SKM-1 (cell line): ENCODE measurements at regions not wholly inside any gene's neighbourhood (a gene's known extent, or its start where the extent isn't known, plus 50 kb on each side); places are given as distances from the start of the nearest gene placed in this dataset.
"Not testable (repeated sequence)": the region's sequence is repeated elsewhere in the genome, so short reads cannot be mapped to it uniquely, and the experiment has no call there.

Source experiments
- DNase-seq: peaks from one replicate; lab custom pipeline; 2025; ENCODE audit not compliant: unreplicated experiment; lab: John Stamatoyannopoulos, UW

DNA sequence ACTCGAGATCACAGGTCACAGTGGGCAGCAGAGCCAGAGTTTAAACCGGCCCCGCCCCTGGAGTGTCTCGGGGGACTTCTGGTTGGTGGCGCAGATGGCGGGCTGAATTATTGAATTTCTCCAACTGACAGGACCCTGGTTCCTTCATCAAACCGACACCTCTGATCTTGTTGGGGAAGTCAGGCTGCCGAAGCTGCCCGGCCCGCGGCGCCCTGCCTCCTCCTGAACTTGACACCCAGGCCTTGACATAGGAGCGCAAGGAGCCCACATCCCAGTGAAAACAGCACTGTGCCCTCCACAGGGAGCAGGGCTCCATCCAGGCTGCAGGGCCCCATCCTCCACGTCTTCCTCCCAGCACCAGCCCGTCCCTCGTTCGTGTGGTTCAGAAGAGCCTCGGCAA, 105.2 kb downstream of the OLFM1 start:
- DNase-seq: no peak

DNA sequence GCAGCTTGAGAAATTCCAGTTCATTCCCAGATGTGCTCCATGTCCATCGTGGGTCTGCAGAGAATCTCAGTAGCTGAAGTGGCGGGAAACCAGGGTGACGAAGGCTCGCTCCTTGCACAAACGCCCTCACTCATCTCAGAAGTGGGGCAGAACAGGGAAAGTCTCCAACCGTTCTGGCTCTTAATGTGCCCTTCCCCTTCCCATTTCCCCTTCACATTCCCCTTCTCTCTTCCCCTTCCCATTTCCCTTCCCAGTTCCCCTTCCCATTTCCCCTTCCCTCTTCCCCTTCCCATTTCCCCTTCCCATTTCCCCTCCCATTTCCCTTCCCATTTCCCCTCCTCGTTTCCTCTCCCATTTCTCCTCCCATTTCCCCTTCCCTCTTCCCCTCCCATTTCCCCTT, 108.5 kb downstream of the OLFM1 start:
- not testable (repeated sequence) for DNase-seq

DNA sequence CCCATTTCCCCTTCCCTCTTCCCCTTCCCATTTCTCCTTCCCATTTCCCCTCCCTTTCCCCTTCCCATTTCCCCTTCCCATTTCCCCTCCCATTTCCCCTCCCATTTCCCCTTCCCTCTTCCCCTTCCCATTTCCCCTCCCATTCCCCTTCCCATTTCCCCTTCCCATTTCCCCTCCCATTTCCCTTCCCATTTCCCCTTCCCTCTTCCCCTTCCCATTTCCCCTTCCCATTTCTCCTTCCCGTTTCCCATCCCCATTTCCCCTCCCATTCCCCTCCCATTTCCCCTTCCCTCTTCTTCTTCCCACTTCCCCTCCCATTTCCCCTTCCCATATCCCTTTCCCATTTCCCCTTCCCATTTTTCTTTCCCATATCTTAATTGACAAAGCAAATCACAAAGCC, 109.0 kb downstream of the OLFM1 start:
- no peak for DNase-seq

DNA sequence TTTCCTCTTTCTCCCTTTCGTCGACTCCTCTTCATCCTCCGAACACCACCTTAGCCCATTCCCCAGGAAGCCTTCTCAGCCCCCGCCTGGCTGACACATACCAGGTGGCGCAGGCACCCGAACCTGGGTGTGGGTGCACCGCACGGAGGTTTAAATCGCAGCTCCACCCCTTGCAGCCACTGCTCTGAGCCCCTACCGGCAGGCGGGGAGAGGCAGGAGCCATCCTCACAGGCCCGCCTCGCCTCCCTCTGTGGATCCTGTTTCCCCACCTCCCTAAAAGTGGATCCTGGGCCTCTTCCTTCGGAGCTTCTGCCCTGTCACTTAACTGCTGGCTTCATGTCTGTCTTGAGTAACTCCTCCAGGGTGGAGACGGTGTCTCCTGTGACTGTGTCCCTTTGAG, 110.7 kb downstream of the OLFM1 start:
- DNase-seq: no peak

DNA sequence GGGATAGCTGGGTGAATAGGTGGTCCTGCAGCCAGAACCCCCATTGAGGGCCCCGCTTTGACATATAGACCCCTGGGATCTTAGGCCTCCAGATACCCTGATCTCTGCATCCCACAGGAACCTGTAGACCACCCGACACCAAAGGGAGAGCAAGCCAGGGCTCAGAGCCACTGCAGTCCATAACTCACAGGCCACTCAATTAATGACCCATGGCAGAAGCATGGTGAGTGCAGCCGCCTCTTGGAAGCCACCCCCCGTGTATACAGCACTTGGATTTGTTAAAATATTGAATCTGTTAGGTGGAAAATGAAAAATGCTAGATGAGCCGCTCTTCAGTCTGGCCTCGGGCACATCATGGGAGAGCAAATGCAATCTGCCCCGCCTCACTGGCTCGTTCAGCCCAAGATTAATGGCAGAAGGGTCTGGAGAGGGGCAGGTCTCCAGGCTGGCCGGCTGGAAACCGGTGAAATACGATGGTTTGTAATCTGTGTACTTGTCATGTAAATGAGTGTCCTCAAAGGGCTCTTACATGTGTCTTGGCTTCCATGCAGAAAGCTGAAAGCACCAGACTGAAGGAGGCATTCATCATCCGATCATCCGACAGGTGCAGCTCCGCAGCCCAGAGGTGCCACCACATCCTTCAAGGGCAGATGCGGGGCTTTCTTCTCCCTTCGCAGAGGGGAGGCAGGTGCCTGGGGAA, 111.3 kb downstream of the OLFM1 start:
- DNase-seq: no peak

DNA sequence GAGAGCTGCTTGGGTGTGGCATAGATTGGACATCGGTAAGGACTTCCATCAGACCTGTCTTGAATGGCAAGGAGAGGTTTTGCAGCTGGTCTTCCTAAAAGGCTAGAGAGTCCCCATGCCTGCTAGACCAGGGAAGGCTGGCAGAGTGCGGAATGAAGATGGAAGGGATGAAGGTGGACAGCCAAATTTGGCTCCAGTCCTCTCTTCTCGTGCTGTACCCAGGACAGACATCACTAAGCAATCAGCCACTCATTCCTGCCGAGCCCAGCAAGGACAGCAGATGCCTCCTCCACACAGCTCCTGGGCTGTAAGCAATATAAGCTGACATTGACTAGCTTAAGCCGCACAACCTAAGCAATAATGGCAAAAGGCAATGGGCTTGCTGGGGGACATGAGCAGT, 112.0 kb downstream of the OLFM1 start:
- DNase-seq: no peak

DNA sequence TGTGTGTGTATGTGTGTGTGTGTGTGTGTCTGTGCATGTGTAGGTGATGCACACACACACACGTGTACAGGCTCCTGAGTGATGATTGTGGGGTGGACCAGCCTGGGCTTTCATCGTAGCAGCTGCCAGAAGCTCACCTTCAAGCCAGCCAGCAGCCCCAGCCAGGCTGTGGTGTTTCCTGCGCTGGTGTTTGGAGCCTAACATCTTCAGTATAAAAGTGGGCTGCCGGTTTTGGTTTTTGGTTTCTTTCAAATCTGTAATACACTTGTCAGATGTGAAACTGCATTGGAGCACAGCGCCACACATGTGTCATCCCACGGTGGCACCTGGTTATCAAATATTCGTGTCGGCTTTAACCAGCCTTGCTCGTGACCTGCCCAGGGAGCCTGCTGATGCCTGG, 114.2 kb downstream of the OLFM1 start:
- no peak for DNase-seq

DNA sequence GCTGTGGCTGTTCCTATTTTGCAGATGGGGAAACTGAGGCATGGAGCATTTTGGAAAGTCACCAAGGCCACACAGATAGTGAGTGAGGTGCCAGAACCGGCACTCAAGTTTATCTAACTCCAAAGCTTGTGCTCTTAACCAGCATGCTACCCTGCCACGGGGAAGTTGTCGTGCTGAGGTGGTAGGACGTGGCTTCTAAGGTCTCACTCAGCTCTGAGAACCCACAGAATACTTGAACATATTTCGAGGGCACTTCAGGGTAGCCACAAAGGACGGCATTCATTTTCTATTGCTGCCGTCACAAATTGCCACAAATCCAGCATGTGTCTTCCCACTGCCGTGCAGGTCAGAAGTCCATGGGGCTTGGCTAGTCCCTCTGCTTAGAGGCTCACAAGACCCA, 116.7 kb downstream of the OLFM1 start:
- DNase-seq: no peak

DNA sequence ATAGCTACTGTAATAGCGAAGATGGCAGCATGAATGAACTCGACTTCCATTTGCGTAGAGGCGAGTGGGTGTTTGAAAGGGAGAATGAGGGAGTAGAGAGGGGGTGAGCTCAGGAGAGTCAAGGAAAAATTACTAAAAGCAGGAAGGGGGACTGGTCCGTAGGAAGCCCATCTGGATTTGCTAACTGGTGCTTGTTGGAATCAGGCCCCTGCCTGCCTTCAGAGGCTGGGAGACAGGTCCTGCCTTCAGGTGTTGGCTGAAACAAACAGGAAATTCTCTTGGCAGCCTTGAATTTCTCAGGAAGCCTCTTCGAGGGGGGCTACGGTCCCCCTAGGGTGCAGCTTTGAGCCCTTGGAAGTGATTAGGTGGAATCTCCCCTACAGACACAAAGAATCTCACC, 121.7 kb downstream of the OLFM1 start:
- DNase-seq: no peak

DNA sequence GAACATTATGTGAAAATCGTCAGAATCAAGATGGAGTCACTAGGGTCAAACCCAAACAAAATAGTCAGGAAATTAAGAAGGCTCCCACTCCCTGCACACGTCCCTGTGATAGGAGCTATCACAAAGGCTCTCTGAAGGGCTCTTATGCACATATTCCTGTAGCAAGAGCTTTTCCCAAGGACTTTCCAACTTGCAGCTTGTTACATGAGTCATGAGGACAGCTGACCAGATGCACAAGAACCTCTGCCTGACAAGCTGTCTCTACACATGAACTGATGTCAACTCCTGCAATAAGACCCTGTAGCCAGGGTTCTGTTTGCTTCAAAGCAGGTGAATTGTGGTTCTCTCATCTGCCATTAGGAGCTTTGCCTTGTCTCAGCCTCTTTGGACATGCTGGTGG, 122.4 kb downstream of the OLFM1 start:
- no peak for DNase-seq

DNA sequence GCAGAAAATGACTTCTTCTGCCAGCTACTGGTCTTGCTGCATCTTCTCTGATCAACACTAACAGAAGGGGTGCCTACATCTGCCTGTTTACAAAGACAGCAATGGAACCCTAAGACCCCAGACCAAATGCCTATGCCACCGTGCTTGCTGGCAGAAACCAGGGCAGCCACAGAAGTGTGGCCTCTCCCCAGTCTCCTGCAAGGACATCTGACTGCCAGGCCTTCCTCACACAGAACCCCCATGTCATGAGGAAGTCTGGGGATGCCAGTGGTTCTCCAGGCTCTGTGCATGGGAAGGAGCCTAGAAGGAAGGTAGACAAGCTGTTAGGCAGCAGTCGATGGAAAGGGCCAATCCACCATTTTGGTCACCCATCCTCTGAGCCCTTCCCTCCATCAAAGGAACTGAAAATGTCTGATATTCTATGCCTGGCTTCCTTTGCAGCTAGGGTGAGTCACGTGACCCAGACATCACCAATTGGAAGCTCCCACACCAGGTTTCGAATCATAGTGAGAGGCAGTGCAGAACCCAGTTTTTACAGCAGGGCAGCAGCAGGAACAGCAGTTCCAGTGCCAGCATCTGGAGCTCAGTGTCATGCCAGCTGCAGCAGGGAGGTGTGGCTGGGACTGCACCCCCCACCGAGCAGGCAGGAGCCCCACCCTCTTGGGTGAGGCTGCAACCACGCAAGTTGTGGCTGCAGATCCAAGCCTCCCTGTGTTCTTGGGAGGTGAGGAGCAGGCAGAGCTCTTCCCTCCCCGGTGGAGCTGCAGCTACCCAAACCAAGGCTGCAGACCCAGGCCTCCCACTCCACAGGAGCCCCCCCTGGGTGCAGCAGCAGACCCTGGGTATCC, 123.4 kb downstream of the OLFM1 start:
- no peak for DNase-seq

DNA sequence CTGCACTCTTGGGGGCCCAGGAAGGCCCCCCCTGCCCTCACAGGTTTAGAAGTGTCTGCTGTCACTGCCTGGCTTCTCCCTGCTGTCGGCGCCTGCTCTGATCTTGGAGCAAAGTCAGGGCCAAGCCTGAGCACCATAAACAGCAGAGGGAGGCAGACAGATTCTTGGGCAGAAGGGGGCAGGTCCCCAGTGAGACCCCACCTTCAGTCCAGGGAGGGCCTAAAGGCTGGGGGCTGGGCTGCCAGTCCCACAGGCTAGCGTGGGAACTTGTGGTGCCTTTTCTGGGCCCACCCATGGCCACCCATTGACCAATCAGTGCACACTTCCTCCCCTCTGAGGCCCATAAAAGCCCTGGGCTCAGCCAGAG, 124.0 kb downstream of the OLFM1 start:
- DNase-seq: no peak

DNA sequence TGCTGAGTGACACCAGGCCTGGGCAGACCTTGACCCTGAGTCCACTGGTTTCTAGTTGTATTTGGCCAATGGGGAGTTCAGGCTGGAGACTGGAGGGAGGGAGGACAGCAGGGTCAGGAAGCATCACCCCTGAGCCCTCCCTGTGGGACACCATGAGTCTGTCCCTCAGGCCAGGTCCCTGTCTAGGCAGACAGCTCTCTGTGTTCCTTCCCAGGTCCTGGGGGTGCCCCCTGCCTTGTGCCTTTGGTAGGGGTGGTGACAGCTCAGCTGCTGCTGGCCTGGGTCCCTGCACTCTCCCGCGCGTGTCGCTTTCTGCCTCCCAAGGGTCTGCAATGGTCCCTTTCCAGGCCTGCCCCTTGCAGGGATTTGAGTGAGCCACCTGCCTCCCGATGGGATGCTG, 125.5 kb downstream of the OLFM1 start:
- DNase-seq: no peak

DNA sequence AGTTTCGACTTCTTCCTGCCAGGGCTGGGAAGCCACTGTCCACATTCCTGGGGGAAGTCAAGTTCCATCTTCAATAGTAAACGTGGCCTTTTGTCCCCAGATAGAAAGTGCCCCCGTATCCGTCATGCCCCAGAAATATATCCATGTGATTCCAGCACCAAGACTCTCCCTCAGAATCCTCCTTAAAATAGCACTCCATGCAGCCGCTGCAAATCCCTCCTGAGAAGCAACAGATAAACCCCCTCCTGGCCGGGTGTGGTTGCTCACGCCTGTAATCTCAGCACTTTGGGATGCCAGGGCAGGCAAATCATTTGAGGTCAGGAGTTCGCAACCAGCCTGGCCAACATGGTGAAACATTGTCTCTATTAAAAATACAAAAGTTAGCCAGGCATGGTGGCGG, 126.1 kb downstream of the OLFM1 start:
- DNase-seq: no peak

DNA sequence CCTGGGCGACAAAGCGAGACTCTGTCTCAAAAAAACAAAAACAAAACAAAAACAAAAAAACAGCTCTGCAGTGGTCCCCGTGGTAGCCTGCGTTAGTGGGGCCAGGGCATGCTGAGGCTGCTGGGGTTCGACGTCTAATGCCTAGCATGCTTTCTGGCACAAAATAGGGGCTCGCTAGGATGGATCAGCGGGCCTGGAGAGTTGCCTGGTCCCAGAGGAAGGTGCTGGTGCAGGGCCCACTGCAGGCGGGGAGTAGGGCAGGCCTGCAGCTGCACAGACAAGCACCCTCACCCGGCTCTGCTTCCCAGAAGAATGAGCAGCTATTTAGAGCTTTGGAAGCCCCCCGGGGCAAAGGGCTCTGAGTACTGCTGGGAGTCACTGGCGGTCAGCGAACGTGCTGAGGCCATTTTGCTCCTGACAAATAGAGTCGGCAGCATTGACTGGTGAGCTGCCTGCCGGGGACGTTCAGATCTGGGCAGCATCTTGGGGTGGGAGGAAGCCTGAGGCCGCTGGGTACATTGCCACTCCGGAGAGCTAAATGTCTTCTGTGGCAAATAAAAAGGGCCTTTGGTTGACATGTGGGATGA, 126.7 kb downstream of the OLFM1 start:
- no peak for DNase-seq

DNA sequence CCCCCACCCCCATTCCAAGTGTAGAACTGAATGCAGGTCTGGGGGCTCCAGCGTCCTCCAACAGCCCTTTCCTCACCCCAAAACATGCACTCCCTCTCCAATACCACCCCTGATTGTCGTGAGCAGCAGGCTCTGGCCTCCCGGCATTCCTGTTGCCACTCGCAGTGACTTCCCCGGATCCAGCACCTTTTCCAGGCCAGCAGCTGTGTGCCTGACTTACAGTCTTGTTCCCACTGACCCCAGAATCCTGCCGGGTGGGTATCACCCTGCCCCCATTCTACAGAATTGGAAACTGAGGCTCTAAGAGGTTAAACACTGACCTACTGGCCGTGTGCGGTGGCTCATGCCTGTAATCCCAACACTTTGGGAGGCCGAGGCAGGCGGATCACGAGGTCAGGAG, 127.2 kb downstream of the OLFM1 start:
- no peak for DNase-seq

DNA sequence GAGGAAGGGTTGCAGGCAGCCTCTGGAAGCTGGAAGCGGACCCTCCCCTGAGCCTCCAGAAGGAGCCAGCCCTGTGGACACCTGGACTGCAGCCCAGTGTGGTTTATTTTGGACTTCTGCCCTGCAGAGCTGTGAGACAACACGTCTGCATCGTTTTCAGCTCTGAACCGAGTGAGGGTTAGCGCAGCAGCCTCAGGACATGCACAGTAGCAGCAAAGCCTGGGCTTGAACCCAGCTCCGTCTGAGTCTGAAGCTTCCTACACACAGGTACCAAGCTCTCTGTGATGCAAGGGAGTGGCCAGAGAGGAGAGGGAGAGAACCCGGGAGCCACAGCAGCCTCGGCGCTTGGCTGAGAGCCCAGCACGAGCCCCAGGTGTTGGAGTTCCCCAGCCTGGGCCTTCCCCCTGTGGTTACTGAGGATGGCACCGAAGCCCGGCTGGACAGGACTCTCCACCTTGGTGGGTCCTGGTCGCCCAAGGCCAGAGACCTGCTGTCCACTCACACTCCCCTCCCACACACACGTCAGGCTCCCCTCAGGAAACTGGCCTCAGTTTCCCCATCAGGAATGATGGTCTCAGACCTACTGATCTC, 128.2 kb downstream of the OLFM1 start:
- no peak for DNase-seq

DNA sequence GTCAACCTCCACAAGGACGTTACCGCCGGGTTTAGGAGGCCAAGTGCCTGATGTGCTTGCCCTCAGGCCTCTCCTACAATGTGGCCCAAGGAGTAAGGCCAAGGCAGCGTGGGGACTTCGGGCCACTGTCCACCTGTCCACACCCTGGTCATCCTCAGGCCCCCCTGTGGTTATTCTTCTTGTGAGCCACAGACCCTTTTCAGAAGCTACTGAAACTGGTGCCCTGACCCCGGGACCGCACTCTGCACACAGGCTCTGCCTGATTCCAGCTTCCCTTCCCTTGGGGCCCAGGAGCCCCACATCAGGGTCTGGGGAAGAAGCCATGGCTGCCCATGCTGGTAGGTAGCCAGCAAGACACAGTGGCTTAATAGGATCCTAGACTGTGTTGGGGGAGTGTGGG, 128.8 kb downstream of the OLFM1 start:
- no peak for DNase-seq

DNA sequence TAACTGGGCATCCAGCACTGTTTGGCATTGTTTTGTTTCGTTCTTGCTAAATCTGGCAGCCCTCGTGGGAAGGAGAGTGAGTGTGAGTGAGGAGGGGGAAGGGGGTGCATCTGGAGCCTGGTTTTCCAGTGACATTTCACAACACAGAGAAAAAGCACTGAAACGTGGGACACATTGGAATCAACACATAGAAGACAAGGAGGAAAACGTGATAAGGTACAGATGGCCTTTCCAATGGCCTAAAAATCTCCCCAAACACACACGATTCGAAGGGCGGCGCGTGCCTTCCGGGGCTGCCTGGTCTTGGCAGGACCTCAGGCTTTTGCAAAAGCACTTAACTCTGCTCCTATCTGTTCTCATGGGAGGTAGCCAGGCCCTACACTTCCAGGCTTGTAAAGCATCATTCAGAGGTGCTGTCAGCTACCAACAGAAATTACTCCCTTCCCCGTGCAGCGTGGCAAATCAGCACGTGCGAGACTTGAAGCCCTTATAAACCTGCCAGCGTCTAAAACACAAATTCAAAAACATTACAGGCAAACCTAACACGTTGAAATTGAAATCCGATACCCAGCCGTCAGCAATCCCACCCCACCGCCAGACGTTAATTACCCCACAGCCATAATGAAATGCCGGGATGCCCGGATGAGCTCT, 129.4 kb downstream of the OLFM1 start:
- DNase-seq: no peak

DNA sequence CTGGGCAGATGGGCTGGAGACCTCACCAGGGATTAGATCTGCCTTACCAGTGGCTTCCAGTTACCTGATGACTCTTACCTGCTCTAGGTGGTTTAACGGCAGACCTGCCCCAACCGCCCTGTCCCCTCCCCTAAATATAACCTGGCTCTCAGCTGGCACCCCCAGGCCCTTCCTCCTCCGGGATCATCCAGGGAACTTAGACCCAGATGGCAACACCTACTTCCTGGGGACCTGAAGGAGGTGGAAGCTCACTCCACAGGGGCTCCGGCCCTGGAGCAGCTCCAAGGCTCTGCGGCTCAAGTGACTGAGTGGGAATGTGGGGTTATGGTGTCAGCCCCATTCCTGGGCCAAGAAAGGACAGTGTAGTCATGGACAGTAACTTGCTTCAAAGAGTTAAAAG, 130.4 kb downstream of the OLFM1 start:
- no peak for DNase-seq
